HAP-1 (cell line): ENCODE measurements at regions not wholly inside any gene's neighbourhood (a gene's known extent, or its start where the extent isn't known, plus 50 kb on each side); places are given as distances from the start of the nearest gene placed in this dataset.
"Not testable (repeated sequence)": the region's sequence is repeated elsewhere in the genome, so short reads cannot be mapped to it uniquely, and the experiment has no call there.

Experiments
- DNase-seq, 2 experiments: peaks; one replicate each; pipeline ENCODE4 v3.0.0-alpha.2; 2016 to 2020; ENCODE audit warnings: low spot score in 2 of 2
- H3K27me3 ChIP-seq: fragments of 250-450 bp; sonication (Bioruptor Pico); 2 replicates; pipeline ENCODE4 v1.5.1; 2020; ENCODE audit warnings: low read depth, mild to moderate bottlenecking, moderate library complexity
- H3K36me3 ChIP-seq: fragments of 250-450 bp; sonication (Bioruptor Pico); replicated peaks from 2 replicates; pipeline ENCODE4 v1.5.1; 2020; ENCODE audit warnings: mild to moderate bottlenecking
- H3K4me1 ChIP-seq: fragments of 250-450 bp; sonication (Bioruptor Pico); 2 replicates; pipeline ENCODE4 v1.5.1; 2020; ENCODE audit warnings: mild to moderate bottlenecking
- H3K4me3 ChIP-seq: fragments of 250-450 bp; sonication (Bioruptor Pico); 2 replicates; pipeline ENCODE4 v1.5.1; 2020; ENCODE audit warnings: mild to moderate bottlenecking, moderate library complexity
- H3K9me3 ChIP-seq: fragments of 250-450 bp; sonication (Bioruptor Pico); 2 replicates; pipeline ENCODE4 v1.5.1; 2020; ENCODE audit warnings: mild to moderate bottlenecking, moderate library complexity
- in situ Hi-C: fragments of 300-500 bp; cut with MboI; formaldehyde crosslinking; loops from 3 replicates; pipeline ENCODE4 v1.14.3; 2020; ENCODE audit warnings: low sequenced_read_pairs, inconsistent platforms, mixed read lengths

- H3K9me3 ChIP-seq, result no peaks in the 10 kb centered on the region
- no peak overlapping the region for H3K4me3 ChIP-seq
- DNase-seq, result peak; percentile 57 to 84
- H3K36me3 ChIP-seq, result no peaks in the 10 kb centered on the region
- no peaks in the 10 kb centered on the region; the same call in 1 of the 2 replicates for H3K27me3 ChIP-seq
- H3K4me1 ChIP-seq, result peaks cover 32% of the 10 kb centered on the region
- in situ Hi-C loops, result no loop called here
These were observed 252.9 kb upstream of the KRR1 start for GRCh38 chr12:75764091-75764841.

DNA sequence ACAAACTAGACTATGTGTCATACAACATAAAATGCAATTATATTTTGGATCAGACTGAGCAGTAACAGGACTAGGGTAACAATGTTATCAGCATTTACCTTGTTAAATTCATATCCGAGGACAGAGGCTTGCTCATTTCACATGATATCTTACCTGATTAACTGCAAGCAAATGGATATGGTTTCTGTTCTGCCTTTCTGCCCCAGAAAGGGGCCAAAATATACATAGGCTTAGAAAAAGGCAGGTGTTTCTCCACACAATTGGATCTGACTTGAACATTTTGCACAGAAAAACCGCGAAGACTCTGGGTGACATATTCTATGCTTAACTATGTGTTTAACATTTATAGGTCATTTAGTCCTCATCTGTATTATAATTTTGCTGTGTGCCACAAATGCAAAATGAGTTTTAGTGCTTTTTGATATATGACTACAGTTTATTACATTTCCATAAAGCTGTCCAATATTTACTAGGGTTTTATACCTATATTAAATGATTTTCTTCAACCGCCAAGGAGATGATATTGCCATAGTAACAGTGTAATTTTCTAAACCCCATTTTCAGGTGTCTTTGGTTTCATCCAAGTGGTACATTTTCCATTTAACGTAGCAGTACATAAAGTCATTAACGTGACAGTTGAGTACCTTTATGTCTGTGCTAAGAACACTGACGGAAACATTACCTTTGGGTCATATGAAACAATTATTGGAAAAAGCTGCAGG, 249.3 kb upstream of the KRR1 start:
- no peaks in the 10 kb centered on the region for H3K36me3 ChIP-seq
- no peak overlapping the region for H3K4me3 ChIP-seq
- H3K9me3 ChIP-seq, result no peaks in the 10 kb centered on the region
- peaks cover 12% of the 10 kb centered on the region for H3K4me1 ChIP-seq
- no peak for DNase-seq
- no peaks in the 10 kb centered on the region for H3K27me3 ChIP-seq
- in situ Hi-C loops, result no loop called here

GRCh38 chr12:75759842-75760572, 248.6 kb upstream of the KRR1 start:
- Histone ChIP-seq H3K36me3 (no peaks in the 10 kb centered on the region), H3K4me1 (peaks cover 12% of the 10 kb centered on the region), H3K4me3 (no peak overlapping the region), H3K27me3 (no peaks in the 10 kb centered on the region), H3K9me3 (no peaks in the 10 kb centered on the region)
- no peak for DNase-seq
- in situ Hi-C loops, result no loop called here

DNA sequence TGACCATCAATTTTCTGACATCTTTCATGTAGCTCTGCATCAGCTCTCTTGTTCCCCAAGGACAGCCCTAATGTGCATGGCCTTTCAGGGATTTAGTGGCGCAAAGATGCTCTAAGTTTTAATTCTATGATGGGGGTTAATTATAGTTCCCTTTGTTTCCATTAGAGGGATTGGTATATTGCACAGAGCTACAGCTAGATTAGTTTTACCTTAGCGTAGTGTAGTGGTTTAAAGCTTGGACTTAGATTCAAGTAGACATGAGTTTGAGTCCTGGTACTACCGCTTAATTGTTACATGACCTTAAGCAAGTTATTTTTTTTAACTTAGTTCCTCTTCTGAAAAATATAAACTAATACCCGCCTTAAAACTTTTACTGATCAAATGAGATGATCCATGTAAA, 247.8 kb upstream of the KRR1 start:
- Histone ChIP-seq H3K27me3 (no peaks in the 10 kb centered on the region), H3K36me3 (no peaks in the 10 kb centered on the region), H3K4me3 (no peak overlapping the region), H3K9me3 (no peaks in the 10 kb centered on the region), H3K4me1 (peaks cover 4% of the 10 kb centered on the region)
- DNase-seq, result no peak
- in situ Hi-C loops, result no loop called here

DNA sequence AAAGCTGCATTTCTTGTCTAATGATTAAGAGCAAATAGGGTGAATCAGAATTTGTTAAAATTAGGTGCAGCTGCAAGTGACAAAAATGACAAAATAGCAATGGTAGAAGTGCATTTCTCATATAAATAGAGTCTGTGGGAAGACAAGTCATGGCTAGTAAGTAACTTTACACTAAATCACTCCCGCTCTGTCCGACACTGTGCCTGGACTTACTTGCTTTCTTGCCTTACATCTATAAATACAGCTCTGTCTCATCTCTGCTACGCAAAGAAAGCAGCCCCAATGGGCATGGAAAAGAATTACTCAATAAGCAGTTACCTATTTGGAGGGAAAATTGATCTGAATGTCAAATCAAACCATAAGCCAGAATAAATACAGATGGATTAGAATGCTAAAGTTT, 245.4 kb upstream of the KRR1 start:
- Histone ChIP-seq H3K9me3 (no peaks in the 10 kb centered on the region), H3K4me3 (no peak overlapping the region), H3K27me3 (no peaks in the 10 kb centered on the region), H3K4me1 (no peaks in the 10 kb centered on the region), H3K36me3 (no peaks in the 10 kb centered on the region)
- DNase-seq, result no peak
- in situ Hi-C loops, result no loop called here

GRCh38 chr12:75756111-75756510, 244.7 kb upstream of the KRR1 start:
- no peak for DNase-seq
- Histone ChIP-seq H3K27me3 (no peaks in the 10 kb centered on the region), H3K9me3 (no peaks in the 10 kb centered on the region), H3K36me3 (no peaks in the 10 kb centered on the region), H3K4me1 (no peaks in the 10 kb centered on the region), H3K4me3 (no peak overlapping the region)
- in situ Hi-C loops, result no loop called here

DNA sequence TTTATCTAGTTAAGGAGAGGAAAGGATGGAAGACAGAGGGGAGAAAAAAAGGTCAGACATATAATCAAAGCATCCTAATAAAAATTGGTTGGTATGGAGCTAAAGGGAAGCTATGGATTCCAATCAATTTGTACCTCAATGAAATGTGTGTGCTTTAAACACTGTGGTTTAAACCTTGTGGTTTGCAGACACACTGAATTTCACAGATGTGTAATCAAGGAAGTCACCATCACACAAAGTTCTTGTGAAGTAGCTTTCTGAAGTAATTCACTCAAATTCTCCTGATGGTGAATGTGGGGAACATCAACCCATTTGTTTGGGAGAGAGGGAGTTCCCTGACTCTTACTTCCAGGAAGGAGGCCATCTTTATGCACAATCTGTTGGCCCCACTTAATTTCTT, 243.3 kb upstream of the KRR1 start:
- DNase-seq, result no peak
- 0 out of 2 replicates have a peak, but pooled peaks cover 3% of the 10 kb centered on the region for H3K27me3 ChIP-seq
- H3K9me3 ChIP-seq, result no peaks in the 10 kb centered on the region
- H3K4me3 ChIP-seq, result no peak overlapping the region
- no peaks in the 10 kb centered on the region for H3K36me3 ChIP-seq
- no peaks in the 10 kb centered on the region for H3K4me1 ChIP-seq
- in situ Hi-C loops, result no loop called here

DNA sequence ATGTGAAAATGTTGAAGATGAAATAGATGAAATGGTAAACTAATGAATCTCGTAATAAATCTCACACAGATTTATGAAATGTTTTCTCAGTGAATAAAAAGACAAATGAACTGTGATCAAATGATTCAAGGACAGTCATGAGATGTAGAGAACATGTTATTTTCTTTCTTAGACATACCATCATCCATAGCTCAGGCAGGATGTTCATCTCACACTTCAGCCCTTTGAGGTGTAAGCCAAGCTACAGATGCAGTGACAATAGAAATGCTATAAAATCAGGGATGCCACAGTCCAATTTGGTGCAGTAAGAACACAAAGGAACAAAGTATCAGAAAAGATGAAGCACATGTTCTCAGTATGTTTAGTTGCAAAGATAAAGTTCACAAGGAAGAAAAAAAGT, 242.7 kb upstream of the KRR1 start:
- in situ Hi-C loops, result no loop called here
- Histone ChIP-seq H3K9me3 (no peaks in the 10 kb centered on the region), H3K4me1 (no peaks in the 10 kb centered on the region), H3K4me3 (no peak overlapping the region), H3K27me3 (0 out of 2 replicates have a peak, but pooled peaks cover 3% of the 10 kb centered on the region), H3K36me3 (no peaks in the 10 kb centered on the region)
- no peak for DNase-seq

GRCh38 chr12:75751769-75752471, 240.5 kb upstream of the KRR1 start:
- Histone ChIP-seq H3K4me1 (no peaks in the 10 kb centered on the region), H3K4me3 (no peak overlapping the region), H3K9me3 (no peaks in the 10 kb centered on the region), H3K36me3 (no peaks in the 10 kb centered on the region), H3K27me3 (0 out of 2 replicates have a peak, but pooled peaks cover 3% of the 10 kb centered on the region)
- in situ Hi-C loops, result no loop called here
- no peak for DNase-seq

DNA sequence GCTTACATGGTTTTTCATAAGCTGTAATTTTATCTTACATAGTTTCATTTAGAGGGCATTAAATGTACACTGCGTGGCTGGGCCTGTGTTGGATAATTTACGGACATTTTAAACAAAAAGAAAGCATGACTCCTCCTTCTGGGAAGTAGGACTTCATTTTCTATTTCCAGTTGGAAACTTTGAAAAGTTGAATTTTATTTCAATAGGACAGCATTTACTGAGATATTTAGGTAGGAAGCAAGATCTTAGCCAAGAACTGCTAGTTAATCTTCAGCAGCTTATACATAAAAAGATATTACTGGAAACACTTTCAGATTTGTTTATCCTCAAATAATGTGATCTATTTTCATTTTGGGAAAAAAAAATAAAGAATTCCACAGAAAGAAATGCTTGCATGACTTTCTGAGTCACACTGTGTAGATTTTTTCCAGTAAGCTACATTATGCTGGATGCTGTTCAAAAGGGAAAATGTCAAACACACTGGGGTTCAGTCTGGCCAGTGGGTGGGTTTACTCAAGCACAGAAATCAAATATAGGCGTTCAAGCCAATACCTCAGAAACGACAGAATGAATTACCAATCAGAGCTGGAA, 239.4 kb upstream of the KRR1 start:
- DNase-seq, result no peak
- no peaks in the 10 kb centered on the region for H3K9me3 ChIP-seq
- in situ Hi-C loops, result no loop called here
- no peak overlapping the region for H3K4me3 ChIP-seq
- H3K4me1 ChIP-seq, result no peaks in the 10 kb centered on the region
- H3K36me3 ChIP-seq, result no peaks in the 10 kb centered on the region
- 0 out of 2 replicates have a peak, but pooled peaks cover 3% of the 10 kb centered on the region for H3K27me3 ChIP-seq

GRCh38 chr12:75748990-75749389, 237.6 kb upstream of the KRR1 start:
- H3K27me3 ChIP-seq, H3K9me3 ChIP-seq, H3K36me3 ChIP-seq, H3K4me1 ChIP-seq, H3K4me3 ChIP-seq, DNase-seq, in situ Hi-C loops: not testable (repeated sequence)

- in situ Hi-C loops, result no loop called here
- Histone ChIP-seq H3K9me3 (no peaks in the 10 kb centered on the region), H3K27me3 (0 out of 2 replicates have a peak, but pooled peaks cover 3% of the 10 kb centered on the region), H3K36me3 (no peaks in the 10 kb centered on the region), H3K4me1 (no peaks in the 10 kb centered on the region), H3K4me3 (no peak overlapping the region)
- DNase-seq, result no peak
These were observed 236.7 kb upstream of the KRR1 start for GRCh38 chr12:75748136-75748535.

GRCh38 chr12:75747572-75748021, 236.2 kb upstream of the KRR1 start:
- no peaks in the 10 kb centered on the region for H3K36me3 ChIP-seq
- 0 out of 2 replicates have a peak, but pooled peaks cover 3% of the 10 kb centered on the region for H3K27me3 ChIP-seq
- DNase-seq, result no peak
- H3K4me3 ChIP-seq, result no peak overlapping the region
- in situ Hi-C loops, result no loop called here
- H3K4me1 ChIP-seq, result no peaks in the 10 kb centered on the region
- no peaks in the 10 kb centered on the region for H3K9me3 ChIP-seq
